Sigmoid colon (tissue), 4 donors: ENCODE measurements at regions not wholly inside any gene's neighbourhood (a gene's known extent, or its start where the extent isn't known, plus 50 kb on each side); places are given as distances from the start of the nearest gene placed in this dataset.

Experiments used
- EP300 ChIP-seq, 4 donors: sonication (generic); formaldehyde crosslinking; IDR thresholded peaks; one replicate each; pipeline ENCODE4 v1.6.1; 2017; ENCODE audit warnings: antibody characterized with exemption in 4 of 4
- POLR2A ChIP-seq, 2 donors: fragments of 450-650 bp; IDR thresholded peaks; one replicate each; pipeline ENCODE4 v1.6.1; 2016; ENCODE audit warnings: antibody characterized with exemption in 2 of 2, mild to moderate bottlenecking in 2 of 2, moderate library complexity in 2 of 2
- POLR2AphosphoS5 ChIP-seq, 4 donors: sonication (generic); formaldehyde crosslinking; IDR thresholded peaks; one replicate each; pipeline ENCODE4 v1.6.1; 2017; ENCODE audit warnings: antibody characterized with exemption in 4 of 4
- TF ChIP-seq, protein P1 (sequence below), 4 experiments: fragments of 450-650 bp in 3 of 4; fragments of 200-600 bp in 1 of 4; IDR thresholded peaks; one replicate each; pipeline ENCODE4 v1.5.1; 2016 to 2019; ENCODE audit warnings: antibody characterized with exemption in 4 of 4, mild to moderate bottlenecking in 3 of 4, moderate library complexity in 2 of 4

DNA sequence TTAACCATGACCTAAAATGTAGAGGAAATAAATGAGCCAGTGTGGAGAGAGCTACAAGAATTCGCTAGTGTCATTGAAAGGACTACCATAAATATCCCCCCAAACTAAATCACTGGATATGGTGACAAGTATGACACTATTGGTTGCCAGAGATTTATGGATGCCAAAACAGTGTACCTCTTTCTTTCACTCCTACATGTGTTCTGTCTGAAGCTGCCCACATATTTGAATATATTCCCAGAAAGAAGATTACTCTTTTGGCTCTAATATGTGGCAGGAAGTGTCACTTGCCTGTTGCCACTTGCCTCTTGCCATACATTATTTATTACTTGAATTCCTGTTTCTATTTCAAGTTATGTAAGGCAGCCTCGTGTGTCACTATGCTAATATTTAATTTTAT lies 1573.6 kb downstream of the TECRL start:
- TF ChIP-seq, protein P1, sequence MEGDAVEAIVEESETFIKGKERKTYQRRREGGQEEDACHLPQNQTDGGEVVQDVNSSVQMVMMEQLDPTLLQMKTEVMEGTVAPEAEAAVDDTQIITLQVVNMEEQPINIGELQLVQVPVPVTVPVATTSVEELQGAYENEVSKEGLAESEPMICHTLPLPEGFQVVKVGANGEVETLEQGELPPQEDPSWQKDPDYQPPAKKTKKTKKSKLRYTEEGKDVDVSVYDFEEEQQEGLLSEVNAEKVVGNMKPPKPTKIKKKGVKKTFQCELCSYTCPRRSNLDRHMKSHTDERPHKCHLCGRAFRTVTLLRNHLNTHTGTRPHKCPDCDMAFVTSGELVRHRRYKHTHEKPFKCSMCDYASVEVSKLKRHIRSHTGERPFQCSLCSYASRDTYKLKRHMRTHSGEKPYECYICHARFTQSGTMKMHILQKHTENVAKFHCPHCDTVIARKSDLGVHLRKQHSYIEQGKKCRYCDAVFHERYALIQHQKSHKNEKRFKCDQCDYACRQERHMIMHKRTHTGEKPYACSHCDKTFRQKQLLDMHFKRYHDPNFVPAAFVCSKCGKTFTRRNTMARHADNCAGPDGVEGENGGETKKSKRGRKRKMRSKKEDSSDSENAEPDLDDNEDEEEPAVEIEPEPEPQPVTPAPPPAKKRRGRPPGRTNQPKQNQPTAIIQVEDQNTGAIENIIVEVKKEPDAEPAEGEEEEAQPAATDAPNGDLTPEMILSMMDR (IDR thresholded peaks at IDR 0.05) = no peak
- TF ChIP-seq POLR2A (IDR thresholded peaks at IDR 0.05) (no peak), POLR2AphosphoS5 (IDR thresholded peaks at IDR 0.05) (no peak), EP300 (IDR thresholded peaks at IDR 0.05) (no peak)
